ENCODE measurements at regions not wholly inside any gene's neighbourhood (a gene's known extent, or its start where the extent isn't known, plus 50 kb on each side); places are given as distances from the start of the nearest gene placed in this dataset.

DNA sequence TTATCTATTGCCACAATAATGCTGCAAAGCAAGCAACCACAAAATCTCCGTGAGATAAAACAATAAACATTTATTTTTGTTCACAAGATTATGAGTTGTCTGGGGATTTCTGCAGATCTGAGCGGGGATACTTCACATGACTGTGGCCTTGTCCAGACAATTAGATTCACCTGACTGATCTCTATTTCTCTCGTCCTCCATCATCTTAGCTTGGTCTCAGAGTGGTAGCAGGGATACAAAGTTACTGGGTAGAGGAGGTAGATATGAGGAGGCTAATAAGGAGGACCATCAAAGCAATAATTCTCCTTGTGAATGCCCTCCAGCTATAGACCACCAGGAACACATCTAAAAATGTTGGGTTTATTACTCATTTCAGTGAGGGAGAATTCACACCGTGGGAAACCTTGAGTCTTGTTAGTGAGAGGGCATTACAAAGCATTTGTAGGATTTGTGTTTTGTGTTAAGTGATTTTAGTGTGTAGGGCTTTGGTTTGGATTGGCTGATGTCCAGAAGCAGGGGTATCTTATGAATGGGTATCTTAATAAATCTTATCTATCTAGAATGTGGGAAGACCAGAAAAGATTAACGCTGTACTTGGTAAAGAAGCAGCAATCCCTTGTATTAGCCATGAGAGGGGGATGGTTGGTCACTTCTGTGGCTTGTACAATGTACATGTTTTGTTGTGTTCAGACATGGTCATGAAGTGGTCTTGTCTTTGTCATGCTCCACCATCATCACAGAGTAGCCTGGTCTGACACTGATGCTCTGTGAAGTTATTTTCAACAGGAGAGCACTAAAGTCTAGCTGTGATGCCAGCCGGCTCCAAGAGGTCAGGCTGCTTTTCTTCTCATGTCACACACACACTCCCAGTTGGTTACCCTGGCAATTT lies 287.6 kb upstream of the STT3B start (continued):
- TF ChIP-seq PRPF4 (IDR thresholded peaks at IDR 0.05; ENCODE audit: low read depth, low read length, poor library complexity, severe bottlenecking) (no peak), ZFP82 (CRISPR knock-in tag; IDR thresholded peaks at IDR 0.05; ENCODE audit: borderline replicate concordance) (no peak), MLXIP (CRISPR knock-in tag; IDR thresholded peaks at IDR 0.05; ENCODE audit: borderline replicate concordance) (no peak), ZNF792 (CRISPR knock-in tag; IDR thresholded peaks at IDR 0.05) (no peak), RAD21 (CRISPR knock-in tag; IDR thresholded peaks at IDR 0.05) (peak; percentile 37; the same call in 1 of the 2 replicates), ZNF775 (CRISPR knock-in tag; IDR thresholded peaks at IDR 0.05; ENCODE audit: borderline replicate concordance) (no peak), TBX3 (IDR thresholded peaks at IDR 0.05; ENCODE audit: borderline replicate concordance) (no peak), REXO4 (CRISPR knock-in tag; IDR thresholded peaks at IDR 0.05; ENCODE audit: borderline replicate concordance) (no peak), ZNF83 (CRISPR knock-in tag; IDR thresholded peaks at IDR 0.05; ENCODE audit: borderline replicate concordance) (no peak), POLR2A (IDR thresholded peaks at IDR 0.05; ENCODE audit: insufficient read depth in 1 of 2, low read depth in 2 of 2, low read length in 2 of 2) (no peak), STAG1 (CRISPR knock-in tag; IDR thresholded peaks at IDR 0.05) (peak; percentile 66), RBM22 (optimal IDR thresholded peaks at IDR 0.05; ENCODE audit: low read length) (no peak), POLR2AphosphoS5 (IDR thresholded peaks at IDR 0.05; ENCODE audit: low read depth, low read length) (no peak), ETV5 (CRISPR knock-in tag; IDR thresholded peaks at IDR 0.05; ENCODE audit: borderline replicate concordance) (no peak), GLI4 (CRISPR knock-in tag; IDR thresholded peaks at IDR 0.05; ENCODE audit: borderline replicate concordance) (no peak), ZNF383 (CRISPR knock-in tag; IDR thresholded peaks at IDR 0.05; ENCODE audit: borderline replicate concordance) (no peak)
- TF ChIP-seq, protein P1, sequence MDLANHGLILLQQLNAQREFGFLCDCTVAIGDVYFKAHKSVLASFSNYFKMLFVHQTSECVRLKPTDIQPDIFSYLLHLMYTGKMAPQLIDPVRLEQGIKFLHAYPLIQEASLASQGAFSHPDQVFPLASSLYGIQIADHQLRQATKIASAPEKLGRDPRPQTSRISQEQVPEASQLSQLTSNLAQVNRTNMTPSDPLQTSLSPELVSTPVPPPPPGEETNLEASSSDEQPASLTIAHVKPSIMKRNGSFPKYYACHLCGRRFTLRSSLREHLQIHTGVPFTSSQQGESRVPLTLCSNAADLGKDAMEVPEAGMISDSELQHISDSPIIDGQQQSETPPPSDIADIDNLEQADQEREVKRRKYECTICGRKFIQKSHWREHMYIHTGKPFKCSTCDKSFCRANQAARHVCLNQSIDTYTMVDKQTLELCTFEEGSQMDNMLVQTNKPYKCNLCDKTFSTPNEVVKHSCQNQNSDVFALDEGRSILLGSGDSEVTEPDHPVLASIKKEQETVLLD (CRISPR knock-in tag; IDR thresholded peaks at IDR 0.05; ENCODE audit: low read depth), result no peak
- TF ChIP-seq, protein P2, sequence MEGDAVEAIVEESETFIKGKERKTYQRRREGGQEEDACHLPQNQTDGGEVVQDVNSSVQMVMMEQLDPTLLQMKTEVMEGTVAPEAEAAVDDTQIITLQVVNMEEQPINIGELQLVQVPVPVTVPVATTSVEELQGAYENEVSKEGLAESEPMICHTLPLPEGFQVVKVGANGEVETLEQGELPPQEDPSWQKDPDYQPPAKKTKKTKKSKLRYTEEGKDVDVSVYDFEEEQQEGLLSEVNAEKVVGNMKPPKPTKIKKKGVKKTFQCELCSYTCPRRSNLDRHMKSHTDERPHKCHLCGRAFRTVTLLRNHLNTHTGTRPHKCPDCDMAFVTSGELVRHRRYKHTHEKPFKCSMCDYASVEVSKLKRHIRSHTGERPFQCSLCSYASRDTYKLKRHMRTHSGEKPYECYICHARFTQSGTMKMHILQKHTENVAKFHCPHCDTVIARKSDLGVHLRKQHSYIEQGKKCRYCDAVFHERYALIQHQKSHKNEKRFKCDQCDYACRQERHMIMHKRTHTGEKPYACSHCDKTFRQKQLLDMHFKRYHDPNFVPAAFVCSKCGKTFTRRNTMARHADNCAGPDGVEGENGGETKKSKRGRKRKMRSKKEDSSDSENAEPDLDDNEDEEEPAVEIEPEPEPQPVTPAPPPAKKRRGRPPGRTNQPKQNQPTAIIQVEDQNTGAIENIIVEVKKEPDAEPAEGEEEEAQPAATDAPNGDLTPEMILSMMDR (CRISPR knock-in tag; IDR thresholded peaks at IDR 0.05), result peak; percentile 29

Data from HepG2 (cell line).